Hepatocyte (in vitro differentiated cells): ENCODE measurements at regions not wholly inside any gene's neighbourhood (a gene's known extent, or its start where the extent isn't known, plus 50 kb on each side); places are given as distances from the start of the nearest gene placed in this dataset.

Experiments
- EZH2phosphoT487 ChIP-seq: fragments of 200-600 bp; sonication (generic); IDR thresholded peaks from one replicate; pipeline ENCODE4 v1.6.1; 2018; ENCODE audit warnings: antibody characterized with exemption, mild to moderate bottlenecking, low read depth, moderate library complexity; ENCODE audit not compliant: unreplicated experiment, severe bottlenecking
- TF ChIP-seq, protein P1 (sequence below): fragments of 200-600 bp; sonication (generic); IDR thresholded peaks from 2 replicates; pipeline ENCODE4 v1.5.1; 2016; ENCODE audit warnings: antibody characterized with exemption, mild to moderate bottlenecking; ENCODE audit not compliant: poor library complexity

DNA sequence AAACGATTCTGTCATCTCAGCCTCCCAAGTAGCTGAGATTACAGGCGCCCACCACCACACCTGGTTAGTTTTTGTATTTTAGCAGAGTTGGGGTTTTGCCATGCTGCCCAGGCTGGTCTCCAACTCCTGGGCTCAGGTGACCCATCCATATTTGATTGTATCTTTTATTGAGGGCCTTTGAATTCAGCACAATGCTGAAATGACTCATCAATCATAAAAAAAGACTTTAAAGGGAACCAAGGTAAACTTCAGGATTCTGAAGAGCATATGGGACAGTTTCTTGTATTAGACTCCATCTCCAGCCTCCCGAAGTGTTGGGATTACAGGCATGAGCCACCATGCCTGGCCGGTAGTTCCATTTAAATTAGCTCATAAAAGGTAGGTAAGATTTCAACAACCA lies 232.2 kb downstream of the SETD4 start:
- TF ChIP-seq, protein P1, sequence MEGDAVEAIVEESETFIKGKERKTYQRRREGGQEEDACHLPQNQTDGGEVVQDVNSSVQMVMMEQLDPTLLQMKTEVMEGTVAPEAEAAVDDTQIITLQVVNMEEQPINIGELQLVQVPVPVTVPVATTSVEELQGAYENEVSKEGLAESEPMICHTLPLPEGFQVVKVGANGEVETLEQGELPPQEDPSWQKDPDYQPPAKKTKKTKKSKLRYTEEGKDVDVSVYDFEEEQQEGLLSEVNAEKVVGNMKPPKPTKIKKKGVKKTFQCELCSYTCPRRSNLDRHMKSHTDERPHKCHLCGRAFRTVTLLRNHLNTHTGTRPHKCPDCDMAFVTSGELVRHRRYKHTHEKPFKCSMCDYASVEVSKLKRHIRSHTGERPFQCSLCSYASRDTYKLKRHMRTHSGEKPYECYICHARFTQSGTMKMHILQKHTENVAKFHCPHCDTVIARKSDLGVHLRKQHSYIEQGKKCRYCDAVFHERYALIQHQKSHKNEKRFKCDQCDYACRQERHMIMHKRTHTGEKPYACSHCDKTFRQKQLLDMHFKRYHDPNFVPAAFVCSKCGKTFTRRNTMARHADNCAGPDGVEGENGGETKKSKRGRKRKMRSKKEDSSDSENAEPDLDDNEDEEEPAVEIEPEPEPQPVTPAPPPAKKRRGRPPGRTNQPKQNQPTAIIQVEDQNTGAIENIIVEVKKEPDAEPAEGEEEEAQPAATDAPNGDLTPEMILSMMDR, result no peak
- no peak for TF ChIP-seq EZH2phosphoT487
